Spleen (tissue), 7 donors: ENCODE measurements at regions not wholly inside any gene's neighbourhood (a gene's known extent, or its start where the extent isn't known, plus 50 kb on each side); places are given as distances from the start of the nearest gene placed in this dataset.

Experiments used
- POLR2A ChIP-seq, 3 donors: fragments of 450-650 bp; IDR thresholded peaks; one replicate each; pipeline ENCODE4 v1.5.1; 2017; ENCODE audit warnings: antibody characterized with exemption in 3 of 3, mild to moderate bottlenecking in 1 of 3
- TF ChIP-seq, protein P1 (sequence below), 11 experiments: fragments of 200-600 bp in 7 of 11; fragments of 450-650 bp in 4 of 11; sonication (generic) in 4 of 11; IDR thresholded peaks in 8 of 11; conservative IDR thresholded peaks in 3 of 11; 1 replicate in 7 of 11; 2 replicates in 4 of 11; pipeline versions ENCODE4 v1.4.0 to v1.8.0; 2016 to 2021; ENCODE audit warnings: antibody characterized with exemption in 11 of 11, inconsistent platforms in 4 of 11, mild to moderate bottlenecking in 1 of 11
- donor health status: DM: no; HTN: no; CAD: no; lungs with moderate emphysema.
- donor health status: DM: no; HTN: no; CAD: no.
- donor health status: DM: no; HTN: no; CAD: no.

DNA sequence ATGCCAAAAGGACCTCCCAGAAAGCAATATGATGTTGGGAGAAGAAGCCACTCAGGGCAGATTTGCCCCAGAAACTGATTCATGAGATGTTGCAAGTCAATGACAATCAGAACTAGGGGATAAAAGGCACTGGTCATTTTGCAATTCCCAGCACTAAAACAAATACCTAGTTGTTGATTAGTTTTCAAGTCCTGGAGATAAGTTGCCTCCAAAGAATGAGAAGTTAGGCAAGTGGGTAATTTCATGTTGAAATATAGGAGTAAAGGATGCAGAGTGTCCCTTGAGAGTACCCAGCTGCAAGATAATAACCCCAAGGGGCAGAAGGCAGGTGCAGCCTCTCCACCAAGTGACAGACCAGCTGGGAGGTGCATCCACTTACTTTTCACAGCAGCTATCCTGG, 363.6 kb downstream of the PBX1 start:
- no peak for TF ChIP-seq POLR2A (IDR thresholded peaks at IDR 0.05)
- TF ChIP-seq, protein P1, sequence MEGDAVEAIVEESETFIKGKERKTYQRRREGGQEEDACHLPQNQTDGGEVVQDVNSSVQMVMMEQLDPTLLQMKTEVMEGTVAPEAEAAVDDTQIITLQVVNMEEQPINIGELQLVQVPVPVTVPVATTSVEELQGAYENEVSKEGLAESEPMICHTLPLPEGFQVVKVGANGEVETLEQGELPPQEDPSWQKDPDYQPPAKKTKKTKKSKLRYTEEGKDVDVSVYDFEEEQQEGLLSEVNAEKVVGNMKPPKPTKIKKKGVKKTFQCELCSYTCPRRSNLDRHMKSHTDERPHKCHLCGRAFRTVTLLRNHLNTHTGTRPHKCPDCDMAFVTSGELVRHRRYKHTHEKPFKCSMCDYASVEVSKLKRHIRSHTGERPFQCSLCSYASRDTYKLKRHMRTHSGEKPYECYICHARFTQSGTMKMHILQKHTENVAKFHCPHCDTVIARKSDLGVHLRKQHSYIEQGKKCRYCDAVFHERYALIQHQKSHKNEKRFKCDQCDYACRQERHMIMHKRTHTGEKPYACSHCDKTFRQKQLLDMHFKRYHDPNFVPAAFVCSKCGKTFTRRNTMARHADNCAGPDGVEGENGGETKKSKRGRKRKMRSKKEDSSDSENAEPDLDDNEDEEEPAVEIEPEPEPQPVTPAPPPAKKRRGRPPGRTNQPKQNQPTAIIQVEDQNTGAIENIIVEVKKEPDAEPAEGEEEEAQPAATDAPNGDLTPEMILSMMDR (IDR thresholded peaks at IDR 0.05 in 8 of 11, conservative IDR thresholded peaks at IDR 0.05 in 3 of 11): no peak
